ENCODE measurements at regions not wholly inside any gene's neighbourhood (a gene's known extent, or its start where the extent isn't known, plus 50 kb on each side); places are given as distances from the start of the nearest gene placed in this dataset.
A peak's percentile ranks its signal among the peaks of the same experiment; 100 is the strongest.

- peak; percentile 34 for DNase-seq (ENCODE audit: low spot score)
- Histone ChIP-seq H3K4me1 (ENCODE audit: insufficient read depth, low read length) (no peaks in the 10 kb centered on the region), H2AFZ (ENCODE audit: low read length) (no peak overlapping the region), H3K4me2 (ENCODE audit: low read depth, low read length) (peak overlapping the region; percentile 66), H3K36me3 (replicated peaks in 1 of 2; ENCODE audit: control insufficient read depth in 1 of 2, insufficient read depth in 2 of 2, low read length in 2 of 2) (no peaks in the 10 kb centered on the region), H4K20me1 (ENCODE audit: insufficient read depth, low read length) (0 out of 2 replicates have a peak, but pooled peaks cover 2% of the 10 kb centered on the region), H3K27me3 (ENCODE audit: control insufficient read depth in 1 of 2, insufficient read depth in 2 of 2, low read length in 2 of 2) (peaks cover 2 to 34% of the 10 kb centered on the region in 2 experiments; a peak in 4 of 5 replicates), H3K79me2 (ENCODE audit: insufficient read depth, low read length) (no peaks in the 10 kb centered on the region), H3K4me3 (replicated peaks in 1 of 3; ENCODE audit: insufficient read depth in 1 of 3, low read depth in 2 of 3, low read length in 3 of 3) (peak overlapping the region; percentile 58 to 73 (median 64)), H3K9me3 (ENCODE audit: low read length) (no peaks in the 10 kb centered on the region), H3K27ac (ENCODE audit: extremely low read length, insufficient read depth, low read length) (no peak overlapping the region), H3K9ac (ENCODE audit: insufficient read depth, low read depth, low read length) (peak overlapping the region; percentile 46; the same call in 1 of the 2 replicates)
- WGBS (ENCODE audit: low lambda C conversion rate) = no CpG with 5 or more reads among the region's 91 CpGs
- POLR2A ChIA-PET = no interaction called here
- in situ Hi-C loops (cut with HindIII; ENCODE audit: extremely low pct_ligation_motif_present, low pct_unique_long_range_greater_than_20kb) (no loop called here), intact Hi-C loops (cut with micrococcal nuclease; ENCODE audit: unreplicated experiment) (loop anchor here (5.0 kb wide), 1 partner anchor 133 kb away; no protein-coding TSS in a partner anchor)
- CTCF ChIA-PET (ENCODE audit: low intra/inter-chr PET ratio, low total read pairs) = no interaction called here
- BruUV-seq (replicated peaks) = no TSS peak
- no peak for FAIRE-seq
- peak; percentile 85 for ATAC-seq
- TF ChIP-seq PREB (CRISPR knock-in tag; IDR thresholded peaks at IDR 0.05) = no peak
- TF ChIP-seq ZSCAN31 (CRISPR knock-in tag; IDR thresholded peaks at IDR 0.05; ENCODE audit: low read depth) = no peak
- peak; percentile 23 to 43; a peak in 1 of 4 replicates for TF ChIP-seq HMGXB4 (CRISPR knock-in tag; IDR thresholded peaks at IDR 0.05; ENCODE audit: borderline replicate concordance in 1 of 2, low read depth in 1 of 2)
- TF ChIP-seq ARID3A (IDR thresholded peaks at IDR 0.05; ENCODE audit: low read depth, low read length) = 0 out of 2 replicates have a peak, but pooled peaks have one; percentile 50
- peak; percentile 22 for TF ChIP-seq XRCC5 (optimal IDR thresholded peaks at IDR 0.05; ENCODE audit: low read length)
- TF ChIP-seq ZBTB33 (CRISPR knock-in tag; IDR thresholded peaks at IDR 0.05) = peak; percentile 74; the same call in 1 of the 2 replicates
- peak; percentile 73 for TF ChIP-seq CTCF (CRISPR knock-in tag; IDR thresholded peaks at IDR 0.05)
- TF ChIP-seq ZNF574 (CRISPR knock-in tag; IDR thresholded peaks at IDR 0.05) = 0 out of 2 replicates have a peak, but pooled peaks have one; percentile 15
- peak; percentile 92 for TF ChIP-seq ZNF777 (CRISPR knock-in tag; IDR thresholded peaks at IDR 0.05)
- TF ChIP-seq NFE2L1 (CRISPR knock-in tag; IDR thresholded peaks at IDR 0.05; ENCODE audit: borderline replicate concordance) = no peak
Observed at GRCh38 chr10:128210215-128211063, 84.2 kb upstream of the MKI67 start.

Data from HepG2 (cell line).